Neural progenitor cell (in vitro differentiated cells): ENCODE measurements at regions not wholly inside any gene's neighbourhood (a gene's known extent, or its start where the extent isn't known, plus 50 kb on each side); places are given as distances from the start of the nearest gene placed in this dataset.

Source experiments
- DNase-seq: peaks from one replicate; pipeline ENCODE4 v3.0.0-alpha.2; 2016; ENCODE audit warnings: low spot score
- H2AFZ ChIP-seq: fragments of 200-600 bp; sonication (generic); replicated peaks from 2 replicates; pipeline ENCODE4 v1.6.1; 2016; ENCODE audit warnings: antibody characterized with exemption
- H3F3A ChIP-seq: fragments of 200-600 bp; sonication (generic); 2 replicates; pipeline ENCODE4 v1.6.1; 2016; ENCODE audit warnings: antibody characterized with exemption, low read depth
- H3K27ac ChIP-seq: fragments of 200-600 bp; sonication (generic); 2 replicates; pipeline ENCODE4 v1.5.1; 2016; ENCODE audit warnings: mild to moderate bottlenecking
- H3K27me3 ChIP-seq: fragments of 200-600 bp; sonication (generic); 2 replicates; pipeline ENCODE4 v1.6.1; 2016; ENCODE audit warnings: mild to moderate bottlenecking, moderate library complexity
- H3K36me3 ChIP-seq: fragments of 200-600 bp; sonication (generic); 2 replicates; pipeline ENCODE4 v1.5.1; 2016
- H3K4me1 ChIP-seq: fragments of 200-600 bp; sonication (generic); 2 replicates; pipeline ENCODE4 v1.6.1; 2016; ENCODE audit warnings: mixed run types
- H3K4me2 ChIP-seq: fragments of 200-600 bp; sonication (generic); 2 replicates; pipeline ENCODE4 v1.6.1; 2016
- H3K4me3 ChIP-seq: fragments of 200-600 bp; sonication (generic); 2 replicates; pipeline ENCODE4 v1.5.1; 2016
- H3K79me2 ChIP-seq: fragments of 200-600 bp; sonication (generic); 2 replicates; pipeline ENCODE4 v1.6.1; 2016; ENCODE audit warnings: low read depth
- H3K9ac ChIP-seq: fragments of 200-600 bp; sonication (generic); 2 replicates; pipeline ENCODE4 v1.6.1; 2016
- H3K9me3 ChIP-seq: fragments of 200-600 bp; sonication (generic); 2 replicates; pipeline ENCODE4 v1.5.1; 2016; ENCODE audit warnings: low read depth
- H4K20me1 ChIP-seq: fragments of 200-600 bp; sonication (generic); 2 replicates; pipeline ENCODE4 v1.6.1; 2016; ENCODE audit warnings: low read depth
- H3K27ac Mint-ChIP-seq: 3 replicates; pipeline ENCODE4 v1.8.0; 2021; ENCODE audit warnings: mixed read lengths
- H3K27me3 Mint-ChIP-seq: 2 replicates; pipeline ENCODE4 v1.8.0; 2022; ENCODE audit warnings: low read depth, mild to moderate bottlenecking, inconsistent platforms, moderate library complexity, mixed read lengths; ENCODE audit not compliant: insufficient read depth
- H3K36me3 Mint-ChIP-seq: 3 replicates; pipeline ENCODE4 v1.8.0; 2021; ENCODE audit warnings: mixed read lengths
- H3K4me1 Mint-ChIP-seq: 3 replicates; pipeline ENCODE4 v1.8.0; 2021; ENCODE audit warnings: mixed read lengths
- H3K4me3 Mint-ChIP-seq: 3 replicates; pipeline ENCODE4 v1.8.0; 2021; ENCODE audit warnings: mild to moderate bottlenecking, moderate library complexity, mixed read lengths
- H3K9me3 Mint-ChIP-seq: 3 replicates; pipeline ENCODE4 v1.8.0; 2020; ENCODE audit warnings: mixed read lengths
- CTCF ChIP-seq: fragments of 200-600 bp; sonication (generic); IDR thresholded peaks from 2 replicates; pipeline ENCODE4 v1.5.1; 2017; ENCODE audit warnings: antibody characterized with exemption, mild to moderate bottlenecking
- EZH2 ChIP-seq: fragments of 200-600 bp; sonication (generic); IDR thresholded peaks from 2 replicates; pipeline ENCODE4 v1.6.1; 2017; ENCODE audit warnings: antibody characterized with exemption, mild to moderate bottlenecking, moderate library complexity
- EZH2phosphoT487 ChIP-seq: fragments of 200-600 bp; sonication (generic); IDR thresholded peaks from 2 replicates; pipeline ENCODE4 v1.6.1; 2017; ENCODE audit warnings: antibody characterized with exemption

- Histone ChIP-seq H3K27me3 (no peaks in the 10 kb centered on the region), H3K9ac (no peak overlapping the region), H3K4me1 (peaks cover 7% of the 10 kb centered on the region), H3F3A (no peaks in the 10 kb centered on the region), H3K4me3 (no peak overlapping the region), H3K4me2 (no peak overlapping the region), H3K27ac (no peak overlapping the region), H3K9me3 (no peaks in the 10 kb centered on the region), H3K79me2 (no peaks in the 10 kb centered on the region), H4K20me1 (no peaks in the 10 kb centered on the region), H2AFZ (no peak overlapping the region), H3K36me3 (no peaks in the 10 kb centered on the region)
- peaks cover 2% of the 10 kb centered on the region for H3K27me3 Mint-ChIP-seq
- peaks cover 1% of the 10 kb centered on the region for H3K36me3 Mint-ChIP-seq
- H3K9me3 Mint-ChIP-seq = no peaks in the 10 kb centered on the region
- peaks cover 22% of the 10 kb centered on the region for H3K4me1 Mint-ChIP-seq
- no peak overlapping the region for H3K27ac Mint-ChIP-seq
- no peak for DNase-seq
- no peak for TF ChIP-seq CTCF
- no peak for TF ChIP-seq EZH2
- no peak for TF ChIP-seq EZH2phosphoT487
- H3K4me3 Mint-ChIP-seq = no peak overlapping the region
Observed at GRCh38 chr14:81584495-81584894, 50.8 kb upstream of the SEL1L start.

GRCh38 chr14:81589381-81590065 is 55.9 kb upstream of the SEL1L start:
- H3K27me3 Mint-ChIP-seq = peaks cover 7% of the 10 kb centered on the region
- H3K9me3 Mint-ChIP-seq = peaks cover 3% of the 10 kb centered on the region

GRCh38 chr14:81591266-81591665 is 57.6 kb upstream of the SEL1L start:
- H3F3A ChIP-seq = peaks cover 11% of the 10 kb centered on the region
- H3K4me2 ChIP-seq = no peak overlapping the region
- no peak for DNase-seq
- no peaks in the 10 kb centered on the region for H3K36me3 ChIP-seq
- H3K4me1 ChIP-seq = peaks cover 27% of the 10 kb centered on the region
- H3K9ac ChIP-seq = no peak overlapping the region
- Mint-ChIP-seq H3K4me3 (no peak overlapping the region), H3K27me3 (peaks cover 7% of the 10 kb centered on the region), H3K36me3 (no peaks in the 10 kb centered on the region), H3K27ac (no peak overlapping the region), H3K4me1 (peaks cover 60% of the 10 kb centered on the region), H3K9me3 (peaks cover 3% of the 10 kb centered on the region)
- H3K4me3 ChIP-seq = no peak overlapping the region
- H3K79me2 ChIP-seq = no peaks in the 10 kb centered on the region
- no peaks in the 10 kb centered on the region for H3K27me3 ChIP-seq
- no peak overlapping the region for H2AFZ ChIP-seq
- no peaks in the 10 kb centered on the region for H4K20me1 ChIP-seq
- no peaks in the 10 kb centered on the region for H3K9me3 ChIP-seq
- TF ChIP-seq EZH2phosphoT487 (no peak), CTCF (no peak), EZH2 (no peak)
- no peak overlapping the region for H3K27ac ChIP-seq

More at GRCh38 chr14:81589381-81590065, 55.9 kb upstream of the SEL1L start:
- Histone ChIP-seq H2AFZ (no peak overlapping the region), H4K20me1 (no peaks in the 10 kb centered on the region), H3K4me3 (no peak overlapping the region), H3K9me3 (no peaks in the 10 kb centered on the region), H3K79me2 (no peaks in the 10 kb centered on the region), H3K27ac (no peak overlapping the region), H3K9ac (no peak overlapping the region), H3K36me3 (no peaks in the 10 kb centered on the region), H3K27me3 (no peaks in the 10 kb centered on the region), H3K4me2 (no peak overlapping the region), H3F3A (peaks cover 8% of the 10 kb centered on the region), H3K4me1 (peaks cover 27% of the 10 kb centered on the region)
- Mint-ChIP-seq H3K4me1 (peaks cover 50% of the 10 kb centered on the region), H3K36me3 (no peaks in the 10 kb centered on the region), H3K27ac (no peak overlapping the region), H3K4me3 (no peak overlapping the region)
- DNase-seq = no peak
- TF ChIP-seq EZH2 = no peak
- TF ChIP-seq EZH2phosphoT487 = no peak
- no peak for TF ChIP-seq CTCF
